IPS-20b (cell line): ENCODE measurements at regions not wholly inside any gene's neighbourhood (a gene's known extent, or its start where the extent isn't known, plus 50 kb on each side); places are given as distances from the start of the nearest gene placed in this dataset.

Experiments
- H3K27ac ChIP-seq: one replicate; pipeline ENCODE4 v1.5.1; 2013; ENCODE audit warnings: low read length
- H3K27me3 ChIP-seq: 2 replicates; pipeline ENCODE4 v1.6.1; 2013; ENCODE audit warnings: mild to moderate bottlenecking, low read length, inconsistent platforms; ENCODE audit not compliant: insufficient read depth
- H3K36me3 ChIP-seq: 2 replicates; pipeline ENCODE4 v1.6.1; 2013; ENCODE audit warnings: low read depth, mild to moderate bottlenecking, inconsistent platforms, low read length, moderate library complexity; ENCODE audit not compliant: insufficient read depth
- H3K4me1 ChIP-seq: 2 replicates; pipeline ENCODE4 v1.6.1; 2013; ENCODE audit warnings: mild to moderate bottlenecking, control low read depth, inconsistent platforms, low read length, moderate library complexity; ENCODE audit not compliant: insufficient read depth
- H3K4me3 ChIP-seq: 2 replicates; pipeline ENCODE4 v1.5.1; 2013; ENCODE audit warnings: mild to moderate bottlenecking, low read length, inconsistent platforms
- H3K9ac ChIP-seq: 2 replicates; pipeline ENCODE4 v1.6.1; 2013; ENCODE audit warnings: low read depth, mild to moderate bottlenecking, inconsistent platforms, low read length, moderate library complexity
- H3K9me3 ChIP-seq: 2 replicates; pipeline ENCODE4 v1.6.1; 2013; ENCODE audit warnings: mild to moderate bottlenecking, low read depth, low read length, inconsistent platforms; ENCODE audit not compliant: insufficient read depth

DNA sequence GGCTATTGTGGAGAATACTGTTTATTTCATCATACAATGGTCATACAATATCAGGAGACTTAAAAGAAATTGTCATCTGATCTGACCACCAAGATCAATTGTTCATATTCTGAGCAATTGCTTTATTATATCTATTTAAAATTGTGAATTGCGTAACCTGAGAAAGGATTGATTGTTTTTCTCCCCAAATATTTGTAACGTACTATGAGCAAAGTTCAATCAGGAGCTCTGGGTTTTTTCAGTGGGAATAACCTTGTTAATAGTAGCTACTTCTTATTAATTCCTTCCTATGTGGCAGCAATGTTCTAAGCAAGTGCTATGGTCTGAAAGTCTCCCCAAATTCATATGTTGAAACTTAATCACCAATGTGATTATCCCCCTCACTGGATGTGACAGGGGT, 323.1 kb downstream of the ZPLD1 start:
- Histone ChIP-seq H3K4me1 (no peaks in the 10 kb centered on the region), H3K27me3 (no peaks in the 10 kb centered on the region), H3K9me3 (no peaks in the 10 kb centered on the region), H3K36me3 (no peaks in the 10 kb centered on the region), H3K4me3 (no peak overlapping the region), H3K27ac (no peak overlapping the region), H3K9ac (no peak overlapping the region)

DNA sequence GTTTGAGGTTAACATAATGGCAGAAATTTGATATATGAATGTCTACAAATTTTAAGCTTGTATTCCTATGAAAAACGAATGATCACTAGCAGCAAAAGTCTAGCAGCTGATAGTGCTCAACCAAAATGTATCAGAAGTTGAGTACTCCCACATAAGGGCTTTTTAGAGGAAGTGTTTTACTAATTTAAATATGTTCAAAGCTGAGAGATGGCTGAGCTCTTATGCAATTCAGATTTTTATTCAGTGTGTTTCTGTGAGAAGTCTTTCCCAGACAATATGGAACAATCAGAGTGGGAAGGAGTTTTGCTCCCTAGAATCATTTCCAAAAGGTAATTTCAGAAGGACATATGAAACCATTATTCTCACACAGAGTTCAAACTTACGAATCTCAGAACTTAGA, 327.0 kb downstream of the ZPLD1 start:
- Histone ChIP-seq H3K9ac (no peak overlapping the region), H3K9me3 (no peaks in the 10 kb centered on the region), H3K4me1 (no peaks in the 10 kb centered on the region)

DNA sequence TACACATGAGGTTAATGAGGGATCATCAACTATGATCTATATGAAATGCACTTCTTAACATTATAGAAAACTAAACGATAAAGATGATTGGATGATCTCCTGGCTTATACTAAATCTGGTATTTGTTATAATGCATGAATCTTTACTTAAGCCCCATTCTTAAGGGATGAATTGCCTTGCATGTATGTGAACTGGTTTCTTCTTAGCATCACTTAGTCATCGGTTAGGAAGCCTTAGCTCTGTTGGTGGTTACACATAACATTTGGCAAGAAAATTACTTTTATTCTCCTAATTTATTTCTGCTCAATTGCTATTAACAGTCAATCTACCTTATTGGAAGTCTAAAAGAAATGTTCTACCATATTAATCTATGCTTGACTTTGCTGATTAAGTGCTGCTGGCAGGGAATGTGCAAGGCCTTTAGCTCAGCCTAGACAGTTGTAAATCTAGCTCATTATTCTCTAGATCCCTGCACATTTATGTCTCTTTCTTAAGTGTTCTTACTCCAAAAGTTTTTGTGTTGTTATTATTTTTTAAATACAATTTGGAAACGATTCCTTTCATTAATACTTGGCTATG, 356.0 kb downstream of the ZPLD1 start:
- Histone ChIP-seq H3K4me1 (peaks cover 14% of the 10 kb centered on the region; the same call in 1 of the 2 replicates), H3K27ac (no peak overlapping the region), H3K27me3 (no peaks in the 10 kb centered on the region), H3K9ac (no peak overlapping the region), H3K9me3 (no peaks in the 10 kb centered on the region), H3K4me3 (no peak overlapping the region), H3K36me3 (no peaks in the 10 kb centered on the region)

More for the DNA sequence above, 327.0 kb downstream of the ZPLD1 start:
- no peaks in the 10 kb centered on the region for H3K36me3 ChIP-seq
- H3K4me3 ChIP-seq: no peak overlapping the region
- no peaks in the 10 kb centered on the region for H3K27me3 ChIP-seq
- H3K27ac ChIP-seq: no peak overlapping the region

DNA sequence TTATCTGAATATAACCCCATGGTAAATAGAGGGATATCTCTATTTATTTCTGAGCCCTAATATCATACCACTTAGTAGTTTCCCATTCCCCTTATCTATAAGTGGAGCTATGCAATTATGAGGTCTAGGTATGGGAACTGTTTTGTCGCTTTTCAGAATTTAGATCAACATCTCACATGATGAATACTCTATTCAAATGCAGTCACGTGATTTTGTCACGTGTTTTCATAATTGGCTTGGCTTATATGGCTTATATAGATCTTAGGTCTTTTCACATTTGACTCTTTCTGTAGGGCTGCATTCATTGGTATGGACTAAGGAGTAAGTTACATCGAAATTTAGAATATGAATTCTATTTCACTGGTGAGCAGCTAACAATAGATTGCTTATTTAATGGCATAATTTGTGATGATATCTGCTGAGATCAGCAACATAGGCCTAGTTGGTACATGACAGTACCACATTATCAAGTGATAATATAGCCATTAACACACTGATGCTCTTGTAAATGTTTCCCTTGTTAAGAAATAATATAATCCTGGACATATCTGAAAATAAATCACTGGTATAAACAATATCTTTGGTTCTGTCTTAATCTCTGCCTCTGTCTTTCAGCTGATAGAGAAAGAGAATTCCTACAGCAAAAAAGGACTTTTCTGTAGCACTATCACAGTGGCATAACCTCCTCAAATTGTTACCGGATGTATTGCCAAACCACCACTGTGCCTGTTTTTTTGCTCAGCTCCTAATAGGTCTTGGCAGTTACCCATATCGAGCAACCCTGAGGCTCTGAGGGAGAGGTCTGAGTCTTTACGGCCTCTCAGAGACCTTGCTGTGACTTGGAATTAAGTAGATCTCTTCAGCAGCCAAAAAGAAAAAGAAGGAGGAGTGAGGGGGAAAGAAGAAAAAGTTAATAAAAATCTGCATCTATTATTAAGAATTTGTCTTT, 357.1 kb downstream of the ZPLD1 start:
- no peaks in the 10 kb centered on the region for H3K36me3 ChIP-seq
- no peak overlapping the region for H3K27ac ChIP-seq
- H3K4me3 ChIP-seq: no peak overlapping the region

DNA sequence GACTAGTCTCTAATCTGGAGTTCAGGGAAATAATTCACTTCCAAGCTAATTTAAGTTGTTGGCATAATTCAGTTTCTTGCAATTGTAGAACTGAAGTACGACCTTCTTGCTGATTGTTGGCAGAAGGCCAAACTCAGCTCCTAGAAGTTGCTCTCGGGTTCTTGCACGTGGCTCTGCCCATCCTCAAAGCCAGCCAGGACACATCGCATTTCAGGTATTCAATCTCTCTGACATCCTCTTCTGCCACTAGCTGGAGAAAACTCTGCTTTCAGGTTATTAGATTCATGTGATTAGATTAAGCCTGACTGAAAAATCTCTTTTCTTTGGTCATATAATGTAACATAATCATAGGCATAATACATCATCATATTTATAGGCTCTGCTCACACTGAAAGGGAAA, 362.0 kb downstream of the ZPLD1 start:
- H3K9me3 ChIP-seq: no peaks in the 10 kb centered on the region

More for the DNA sequence above, 357.1 kb downstream of the ZPLD1 start:
- H3K4me1 ChIP-seq: peaks cover 14% of the 10 kb centered on the region; the same call in 1 of the 2 replicates
- H3K9me3 ChIP-seq: no peaks in the 10 kb centered on the region
- no peak overlapping the region for H3K9ac ChIP-seq
- no peaks in the 10 kb centered on the region for H3K27me3 ChIP-seq

DNA sequence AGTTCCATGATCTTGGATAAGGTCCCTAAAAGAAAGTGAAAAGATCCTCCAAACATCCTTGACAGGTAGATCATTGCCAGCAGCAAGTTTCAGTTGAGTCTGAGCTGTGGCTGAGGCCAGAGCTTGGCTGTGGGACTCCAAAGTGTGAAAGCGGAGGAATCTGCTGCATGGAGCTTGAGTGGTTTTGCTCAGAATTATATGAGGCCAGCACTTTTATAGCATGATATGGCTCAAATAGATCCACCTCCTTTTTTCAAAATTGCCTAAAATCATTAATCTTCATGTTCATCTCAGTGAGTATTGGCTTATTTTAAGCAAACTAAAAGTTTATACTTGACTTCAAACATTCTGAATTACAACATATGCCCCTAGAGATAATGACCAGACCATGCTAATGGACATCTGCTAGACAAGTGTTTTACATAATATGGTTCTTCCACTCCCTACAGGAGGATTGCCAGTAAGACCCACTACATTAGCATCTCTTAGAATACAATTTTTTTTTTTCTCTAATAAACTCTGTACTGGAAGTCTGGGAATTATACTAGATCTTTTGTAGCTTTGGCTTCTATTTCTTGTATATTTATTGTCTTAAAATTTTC, 368.1 kb downstream of the ZPLD1 start:
- no peaks in the 10 kb centered on the region for H3K27me3 ChIP-seq
- no peaks in the 10 kb centered on the region for H3K9me3 ChIP-seq
- no peaks in the 10 kb centered on the region for H3K4me1 ChIP-seq
- no peak overlapping the region for H3K4me3 ChIP-seq
- H3K36me3 ChIP-seq: no peaks in the 10 kb centered on the region
- H3K9ac ChIP-seq: no peak overlapping the region
- no peak overlapping the region for H3K27ac ChIP-seq

More for the DNA sequence above, 362.0 kb downstream of the ZPLD1 start:
- Histone ChIP-seq H3K36me3 (no peaks in the 10 kb centered on the region), H3K4me1 (peaks cover 6% of the 10 kb centered on the region; the same call in 1 of the 2 replicates), H3K4me3 (no peak overlapping the region), H3K27me3 (no peaks in the 10 kb centered on the region), H3K9ac (no peak overlapping the region), H3K27ac (no peak overlapping the region)

DNA sequence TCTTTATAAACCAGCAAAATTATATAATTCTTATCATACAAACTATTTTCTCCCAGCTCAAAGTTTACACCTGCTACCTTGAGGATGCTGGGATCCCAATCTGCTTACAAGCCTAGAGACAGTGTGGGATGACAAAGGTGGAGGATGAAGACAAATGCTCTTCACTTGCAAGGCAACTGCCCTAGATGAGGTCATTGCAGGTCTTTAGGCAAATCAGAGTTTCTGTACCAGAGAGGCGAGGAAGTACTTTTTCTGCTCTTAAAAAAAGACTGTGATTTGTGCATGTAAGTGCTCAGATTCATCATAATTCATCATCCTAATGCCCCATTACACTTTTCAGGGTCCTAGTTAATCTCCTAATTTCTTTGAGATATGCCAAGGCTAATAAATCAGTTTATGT, 376.1 kb downstream of the ZPLD1 start:
- Histone ChIP-seq H3K36me3 (no peaks in the 10 kb centered on the region), H3K4me3 (no peak overlapping the region), H3K9me3 (no peaks in the 10 kb centered on the region), H3K27me3 (no peaks in the 10 kb centered on the region), H3K4me1 (no peaks in the 10 kb centered on the region), H3K9ac (no peak overlapping the region), H3K27ac (no peak overlapping the region)

DNA sequence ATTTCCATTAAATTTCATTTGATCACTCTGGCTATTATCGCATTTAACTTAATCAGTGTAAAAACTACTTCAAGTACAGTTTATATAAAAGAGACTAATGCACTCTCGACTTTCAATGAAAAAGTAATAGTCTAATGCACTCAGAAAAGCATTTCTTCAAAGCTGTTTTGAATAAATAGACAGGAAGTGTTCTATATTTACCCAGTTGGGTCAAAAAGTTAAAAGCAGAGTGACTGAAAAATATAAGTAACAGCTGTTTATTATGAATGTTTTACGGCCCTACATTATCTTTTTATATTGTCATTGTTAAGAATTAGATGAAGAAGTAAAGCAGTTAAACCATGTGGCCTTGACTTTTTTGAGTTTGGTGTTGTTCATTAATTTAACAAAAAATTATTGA, 391.8 kb downstream of the ZPLD1 start:
- Histone ChIP-seq H3K27ac (no peak overlapping the region), H3K27me3 (no peaks in the 10 kb centered on the region), H3K4me3 (no peak overlapping the region), H3K9ac (no peak overlapping the region), H3K9me3 (no peaks in the 10 kb centered on the region), H3K36me3 (no peaks in the 10 kb centered on the region), H3K4me1 (no peaks in the 10 kb centered on the region)

DNA sequence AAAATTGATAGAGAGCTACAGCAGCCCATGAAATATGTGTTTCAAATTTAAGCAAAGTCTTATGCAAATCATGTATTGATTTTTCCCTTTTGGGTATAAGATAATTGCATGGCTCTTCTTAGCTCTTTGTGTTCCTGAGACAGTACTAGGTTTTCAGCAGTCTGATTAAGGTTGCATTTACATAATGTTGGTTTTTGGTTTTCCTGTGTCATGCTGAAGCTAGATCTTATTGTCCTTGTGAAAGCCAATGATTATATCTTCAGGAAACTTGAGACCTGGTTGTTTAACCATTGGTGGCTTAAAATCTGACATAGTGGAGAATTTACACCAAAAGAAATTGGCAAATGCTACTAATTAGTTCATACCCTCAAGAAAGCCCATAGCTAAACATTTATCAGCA, 392.6 kb downstream of the ZPLD1 start:
- H3K4me3 ChIP-seq: no peak overlapping the region
- no peak overlapping the region for H3K27ac ChIP-seq
- H3K9me3 ChIP-seq: no peaks in the 10 kb centered on the region
- no peaks in the 10 kb centered on the region for H3K27me3 ChIP-seq
- no peak overlapping the region for H3K9ac ChIP-seq
- H3K4me1 ChIP-seq: no peaks in the 10 kb centered on the region
- no peaks in the 10 kb centered on the region for H3K36me3 ChIP-seq

DNA sequence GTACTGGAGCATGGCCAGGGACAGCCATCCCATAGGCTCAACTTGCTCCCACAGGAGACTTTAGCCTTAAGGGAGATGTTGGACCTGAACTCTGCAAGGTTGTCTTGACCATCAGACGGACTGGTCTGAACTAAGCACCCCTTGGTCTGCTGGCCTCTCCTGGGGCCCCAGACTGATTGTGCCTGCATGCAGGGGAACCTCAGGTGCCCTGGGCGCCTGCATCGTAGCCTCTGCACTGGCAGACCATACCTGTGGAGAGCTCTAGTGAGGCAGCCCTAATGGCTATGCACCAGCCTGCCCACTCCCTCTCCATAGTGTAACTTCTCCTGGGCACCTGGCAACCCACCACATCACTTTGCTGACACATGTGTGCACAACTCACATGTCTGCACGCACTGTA, 395.6 kb downstream of the ZPLD1 start:
- H3K27ac ChIP-seq: no peak overlapping the region
- no peak overlapping the region for H3K4me3 ChIP-seq
- no peaks in the 10 kb centered on the region for H3K27me3 ChIP-seq
- no peaks in the 10 kb centered on the region for H3K4me1 ChIP-seq
- H3K9me3 ChIP-seq: no peaks in the 10 kb centered on the region
- no peak overlapping the region for H3K9ac ChIP-seq
- H3K36me3 ChIP-seq: no peaks in the 10 kb centered on the region

DNA sequence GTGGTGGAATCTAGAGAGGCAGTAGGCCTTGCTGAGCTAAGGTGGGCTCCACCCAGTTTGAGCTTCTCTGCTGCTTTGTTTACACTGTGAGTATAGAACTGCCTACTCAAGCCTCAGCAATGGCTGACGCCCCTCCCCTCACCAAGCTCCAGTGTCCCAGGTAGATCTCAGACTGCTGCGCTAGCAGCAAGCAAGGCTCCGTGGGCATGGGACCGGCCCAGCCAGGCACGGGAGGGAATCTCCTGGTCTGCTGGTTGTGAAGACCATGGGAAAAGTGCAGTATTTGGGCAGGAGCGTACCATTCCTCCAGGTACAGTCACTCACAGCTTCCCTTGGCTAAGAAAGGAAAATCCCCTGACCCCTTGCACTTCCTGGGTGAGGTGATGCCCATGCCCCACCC, 407.1 kb downstream of the ZPLD1 start:
- H3K4me3 ChIP-seq: no peak overlapping the region
- H3K9me3 ChIP-seq: peaks cover 2% of the 10 kb centered on the region
- H3K4me1 ChIP-seq: no peaks in the 10 kb centered on the region
- no peaks in the 10 kb centered on the region for H3K27me3 ChIP-seq
- H3K27ac ChIP-seq: no peak overlapping the region
- H3K36me3 ChIP-seq: no peaks in the 10 kb centered on the region
- H3K9ac ChIP-seq: no peak overlapping the region

DNA sequence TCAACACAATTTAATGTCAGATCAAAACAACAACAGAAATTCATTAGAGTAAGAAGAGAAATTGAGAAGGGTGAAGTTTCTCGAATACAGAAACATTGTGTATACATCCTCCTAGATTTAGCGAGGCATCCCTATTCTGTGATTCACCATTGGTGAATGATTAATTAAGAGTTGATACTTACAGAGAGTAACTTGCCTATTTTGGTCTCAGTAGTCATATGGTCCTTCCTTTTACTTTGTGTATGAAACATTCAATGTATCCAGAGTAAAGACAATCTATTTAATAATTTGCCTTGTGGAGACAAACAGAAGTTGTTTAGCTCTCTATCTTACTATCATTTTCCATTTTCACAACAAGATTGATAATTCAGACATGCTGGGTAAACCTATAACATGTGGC, 432.0 kb downstream of the ZPLD1 start:
- H3K27ac ChIP-seq: no peak overlapping the region
- H3K9me3 ChIP-seq: no peaks in the 10 kb centered on the region
- no peak overlapping the region for H3K9ac ChIP-seq
- no peaks in the 10 kb centered on the region for H3K36me3 ChIP-seq
- no peaks in the 10 kb centered on the region for H3K4me1 ChIP-seq
- H3K4me3 ChIP-seq: no peak overlapping the region
- H3K27me3 ChIP-seq: no peaks in the 10 kb centered on the region
